ENCODE measurements at regions not wholly inside any gene's neighbourhood (a gene's known extent, or its start where the extent isn't known, plus 50 kb on each side); places are given as distances from the start of the nearest gene placed in this dataset.

DNA sequence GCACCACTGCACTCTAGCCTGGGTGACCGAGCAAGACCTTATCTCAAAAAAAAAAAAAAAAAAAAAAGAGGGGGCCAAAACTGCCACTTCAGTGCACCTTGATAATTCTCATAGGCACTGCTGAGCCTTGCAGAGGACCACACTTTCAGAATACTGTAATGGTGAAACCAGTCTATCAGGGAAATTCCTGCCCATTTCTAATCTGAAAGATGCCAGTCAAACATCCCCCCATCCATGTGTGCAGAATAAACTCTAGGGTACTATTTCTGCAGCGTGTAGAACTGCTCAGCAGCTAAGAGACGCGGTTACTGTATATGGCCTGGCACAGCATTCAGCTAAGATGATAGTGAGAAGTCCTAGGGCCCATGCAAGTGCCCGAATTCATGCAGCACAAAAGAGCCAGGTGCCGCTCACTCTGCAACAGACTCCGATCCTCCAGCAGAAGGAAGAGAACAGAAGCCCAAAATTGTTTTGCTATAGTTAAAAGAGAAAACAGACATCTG lies 286.8 kb upstream of the KLF14 start:
- no peak overlapping the region for H3K4me2 ChIP-seq (ENCODE audit: low read depth, low read length)
- no peaks in the 10 kb centered on the region for H3K27me3 ChIP-seq (replicated peaks; ENCODE audit: insufficient read depth, low read length)
- no peak overlapping the region for H2AFZ ChIP-seq (ENCODE audit: low read length)
- no peaks in the 10 kb centered on the region for H3F3A ChIP-seq (ENCODE audit: insufficient read depth, low read length)
- peaks cover 88% of the 10 kb centered on the region for H3K79me2 ChIP-seq (ENCODE audit: low read length)
- H3K9me3 ChIP-seq (replicated peaks; ENCODE audit: insufficient read depth, low read length), result no peaks in the 10 kb centered on the region
- no peak overlapping the region for H3K9ac ChIP-seq (ENCODE audit: low read length)
- DNase-seq, result no peak
- TF ChIP-seq EZH2phosphoT487 (IDR thresholded peaks at IDR 0.05; ENCODE audit: low read length) (no peak), EZH2 (optimal IDR thresholded peaks at IDR 0.05; ENCODE audit: low read depth, low read length) (no peak)
- TF ChIP-seq, protein P1, sequence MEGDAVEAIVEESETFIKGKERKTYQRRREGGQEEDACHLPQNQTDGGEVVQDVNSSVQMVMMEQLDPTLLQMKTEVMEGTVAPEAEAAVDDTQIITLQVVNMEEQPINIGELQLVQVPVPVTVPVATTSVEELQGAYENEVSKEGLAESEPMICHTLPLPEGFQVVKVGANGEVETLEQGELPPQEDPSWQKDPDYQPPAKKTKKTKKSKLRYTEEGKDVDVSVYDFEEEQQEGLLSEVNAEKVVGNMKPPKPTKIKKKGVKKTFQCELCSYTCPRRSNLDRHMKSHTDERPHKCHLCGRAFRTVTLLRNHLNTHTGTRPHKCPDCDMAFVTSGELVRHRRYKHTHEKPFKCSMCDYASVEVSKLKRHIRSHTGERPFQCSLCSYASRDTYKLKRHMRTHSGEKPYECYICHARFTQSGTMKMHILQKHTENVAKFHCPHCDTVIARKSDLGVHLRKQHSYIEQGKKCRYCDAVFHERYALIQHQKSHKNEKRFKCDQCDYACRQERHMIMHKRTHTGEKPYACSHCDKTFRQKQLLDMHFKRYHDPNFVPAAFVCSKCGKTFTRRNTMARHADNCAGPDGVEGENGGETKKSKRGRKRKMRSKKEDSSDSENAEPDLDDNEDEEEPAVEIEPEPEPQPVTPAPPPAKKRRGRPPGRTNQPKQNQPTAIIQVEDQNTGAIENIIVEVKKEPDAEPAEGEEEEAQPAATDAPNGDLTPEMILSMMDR (IDR thresholded peaks at IDR 0.05; ENCODE audit: low read length), result no peak
- no peaks in the 10 kb centered on the region for H3K36me3 ChIP-seq (replicated peaks; ENCODE audit: insufficient read depth, low read length)
- no peaks in the 10 kb centered on the region for H3K4me1 ChIP-seq (ENCODE audit: low read length)
- peaks cover 14% of the 10 kb centered on the region; the same call in 1 of the 2 replicates for H4K20me1 ChIP-seq (ENCODE audit: insufficient read depth, low read length)
- no peak overlapping the region for H3K27ac ChIP-seq (ENCODE audit: low read length)
- H3K9me2 ChIP-seq (replicated peaks; ENCODE audit: insufficient read depth, low read length), result no peaks in the 10 kb centered on the region
- no peak overlapping the region for H3K4me3 ChIP-seq (ENCODE audit: low read length)

DNA sequence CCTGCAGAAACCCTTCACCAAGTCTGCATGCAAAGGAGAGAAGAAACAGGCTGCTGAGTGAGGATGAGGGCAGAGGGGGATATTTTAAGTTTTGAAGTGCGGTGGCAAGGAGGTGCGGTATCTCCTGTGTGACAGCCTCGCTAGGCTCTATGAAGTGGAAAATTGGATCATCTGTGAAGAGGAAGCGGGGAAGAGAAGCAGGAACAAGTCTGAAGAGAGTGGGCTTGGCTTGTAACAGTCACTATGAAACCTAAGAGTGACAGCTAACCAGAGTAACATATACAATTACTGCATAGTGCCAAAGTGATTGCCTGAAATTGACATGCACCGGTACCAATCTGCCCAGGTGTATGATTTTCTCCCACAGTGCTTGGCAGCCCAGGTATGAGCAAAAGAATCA lies 287.5 kb upstream of the KLF14 start:
- no peak overlapping the region for H3K4me3 ChIP-seq (ENCODE audit: low read length)
- no peak overlapping the region for H3K27ac ChIP-seq (ENCODE audit: low read length)
- no peaks in the 10 kb centered on the region for H3K36me3 ChIP-seq (replicated peaks; ENCODE audit: insufficient read depth, low read length)
- H3K27me3 ChIP-seq (replicated peaks; ENCODE audit: insufficient read depth, low read length), result no peaks in the 10 kb centered on the region
- no peak overlapping the region for H3K4me2 ChIP-seq (ENCODE audit: low read depth, low read length)
- TF ChIP-seq, protein P1 (IDR thresholded peaks at IDR 0.05; ENCODE audit: low read length), result no peak
- no peak for TF ChIP-seq EZH2 (optimal IDR thresholded peaks at IDR 0.05; ENCODE audit: low read depth, low read length)
- no peak for TF ChIP-seq EZH2phosphoT487 (IDR thresholded peaks at IDR 0.05; ENCODE audit: low read length)
- peaks cover 88% of the 10 kb centered on the region for H3K79me2 ChIP-seq (ENCODE audit: low read length)
- no peaks in the 10 kb centered on the region for H3K9me3 ChIP-seq (replicated peaks; ENCODE audit: insufficient read depth, low read length)
- no peaks in the 10 kb centered on the region for H3K4me1 ChIP-seq (ENCODE audit: low read length)
- peaks cover 14% of the 10 kb centered on the region; the same call in 1 of the 2 replicates for H4K20me1 ChIP-seq (ENCODE audit: insufficient read depth, low read length)
- DNase-seq, result no peak
- no peaks in the 10 kb centered on the region for H3F3A ChIP-seq (ENCODE audit: insufficient read depth, low read length)
- H2AFZ ChIP-seq (ENCODE audit: low read length), result no peak overlapping the region
- H3K9me2 ChIP-seq (replicated peaks; ENCODE audit: insufficient read depth, low read length), result no peaks in the 10 kb centered on the region
- H3K9ac ChIP-seq (ENCODE audit: low read length), result no peak overlapping the region

DNA sequence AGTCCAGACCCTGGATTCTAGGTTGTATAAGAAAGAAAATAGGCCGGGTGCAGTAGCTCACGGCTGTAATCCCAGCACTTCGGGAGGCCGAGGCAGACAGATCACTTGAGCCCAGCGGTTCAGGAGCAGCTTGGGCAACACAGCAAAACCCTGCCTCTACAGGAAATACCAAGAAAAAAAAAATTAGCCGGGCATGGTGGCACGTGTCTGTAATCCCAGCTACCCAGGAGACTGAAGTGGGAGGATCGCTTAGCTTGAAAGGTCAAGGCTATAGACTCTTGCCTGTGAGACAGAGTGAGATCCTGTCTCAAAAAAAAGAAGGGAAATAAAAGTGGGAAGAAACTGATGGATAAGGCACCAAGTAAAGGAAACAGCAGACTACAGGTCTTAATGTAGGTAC lies 287.9 kb upstream of the KLF14 start:
- TF ChIP-seq, protein P1 (IDR thresholded peaks at IDR 0.05; ENCODE audit: low read length), result no peak
- TF ChIP-seq EZH2 (optimal IDR thresholded peaks at IDR 0.05; ENCODE audit: low read depth, low read length), result no peak
- no peak for TF ChIP-seq EZH2phosphoT487 (IDR thresholded peaks at IDR 0.05; ENCODE audit: low read length)
- no peak overlapping the region for H3K27ac ChIP-seq (ENCODE audit: low read length)
- no peaks in the 10 kb centered on the region for H3K27me3 ChIP-seq (replicated peaks; ENCODE audit: insufficient read depth, low read length)
- no peak overlapping the region for H3K4me3 ChIP-seq (ENCODE audit: low read length)
- DNase-seq, result no peak
- no peaks in the 10 kb centered on the region for H3K9me2 ChIP-seq (replicated peaks; ENCODE audit: insufficient read depth, low read length)
- no peaks in the 10 kb centered on the region for H3K4me1 ChIP-seq (ENCODE audit: low read length)
- no peaks in the 10 kb centered on the region for H3K36me3 ChIP-seq (replicated peaks; ENCODE audit: insufficient read depth, low read length)
- H3K9ac ChIP-seq (ENCODE audit: low read length), result no peak overlapping the region
- H3K4me2 ChIP-seq (ENCODE audit: low read depth, low read length), result no peak overlapping the region
- no peaks in the 10 kb centered on the region for H3K9me3 ChIP-seq (replicated peaks; ENCODE audit: insufficient read depth, low read length)
- H3K79me2 ChIP-seq (ENCODE audit: low read length), result peaks cover 89% of the 10 kb centered on the region
- H3F3A ChIP-seq (ENCODE audit: insufficient read depth, low read length), result 0 out of 2 replicates have a peak, but pooled peaks cover 3% of the 10 kb centered on the region
- peaks cover 14% of the 10 kb centered on the region; the same call in 1 of the 2 replicates for H4K20me1 ChIP-seq (ENCODE audit: insufficient read depth, low read length)
- no peak overlapping the region for H2AFZ ChIP-seq (ENCODE audit: low read length)
